Motor neuron (in vitro differentiated cells): ENCODE measurements at regions not wholly inside any gene's neighbourhood (a gene's known extent, or its start where the extent isn't known, plus 50 kb on each side); places are given as distances from the start of the nearest gene placed in this dataset.

Experiments used
- ATAC-seq, 8 experiments: fragments of 200-7000 bp; cut with Tn5 transposase; replicated peaks in 6 of 8; 2 replicates each; pipeline ENCODE4 v1.8.0; 2021; ENCODE audit warnings: mild to moderate bottlenecking in 8 of 8, moderate library complexity in 8 of 8
- H3K27ac ChIP-seq, 2 donors: fragments of 250-450 bp; sonication (Bioruptor Pico); 2 replicates each; pipeline ENCODE4 v1.9.0; 2021; ENCODE audit warnings: antibody characterized with exemption in 2 of 2, mild to moderate bottlenecking in 2 of 2, moderate library complexity in 1 of 2
- H3K4me1 ChIP-seq, 2 donors: fragments of 250-450 bp; sonication (Bioruptor Pico); replicated peaks in 1 of 2; 2 replicates each; pipeline ENCODE4 v1.6.1; 2021; ENCODE audit warnings: antibody characterized with exemption in 2 of 2, mild to moderate bottlenecking in 2 of 2, moderate library complexity in 1 of 2
- H3K4me3 ChIP-seq, 5 donors: fragments of 250-450 bp; sonication (Bioruptor Pico); 2 replicates each; pipeline ENCODE4 v1.9.0; 2021; ENCODE audit warnings: antibody characterized with exemption in 5 of 5, mild to moderate bottlenecking in 5 of 5, moderate library complexity in 4 of 5
- WGBS, 10 experiments: fragments of 450-650 bp; shearing (Covaris generic); methylation state at CpG; one replicate each; pipeline ENCODE4 v1.0.0; 2022; 5-methylcytosine and 5-hydroxymethylcytosine counted together
- in situ Hi-C, 9 experiments: fragments of 400-800 bp; cut with MboI; loops; one replicate each; pipeline ENCODE4 v1.15.0; 2021; ENCODE audit warnings: low sequenced_read_pairs in 9 of 9, low pct_unique_long_range_greater_than_20kb in 2 of 9; ENCODE audit not compliant: unreplicated experiment in 9 of 9

DNA sequence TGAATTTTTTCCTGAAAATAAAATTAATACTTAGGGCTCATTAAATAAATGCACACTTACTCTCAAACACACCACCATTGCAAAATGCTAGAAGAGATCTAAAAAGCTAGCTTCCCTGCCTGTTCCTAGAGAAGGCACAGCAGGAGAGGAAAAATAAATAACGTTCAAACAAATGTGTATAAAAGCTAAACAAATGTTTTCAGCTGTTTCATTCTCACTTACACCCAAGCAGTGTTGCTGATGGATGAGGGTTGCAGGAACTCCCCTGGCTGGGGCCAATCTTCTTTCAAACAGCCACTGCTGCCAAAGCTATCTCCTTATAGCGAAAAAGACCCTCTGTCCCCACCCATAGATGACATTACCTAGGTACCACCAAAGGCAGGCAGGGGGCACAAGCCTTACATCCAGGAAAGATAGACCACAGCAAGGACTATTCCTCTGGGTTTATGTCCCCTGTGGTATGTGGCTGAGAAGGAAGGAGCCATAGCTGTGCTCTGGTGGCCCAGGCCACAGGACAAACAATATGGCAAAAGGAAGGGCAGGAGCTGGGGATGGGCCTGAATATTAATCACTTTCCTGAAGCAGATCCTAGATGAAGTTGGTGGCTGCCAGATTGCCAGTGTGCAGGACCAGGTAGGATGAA, 214.6 kb downstream of the TTC32 start:
- H3K27ac ChIP-seq: no peak overlapping the region
- no peaks in the 10 kb centered on the region for H3K4me1 ChIP-seq
- no peak for ATAC-seq
- in situ Hi-C loops: loop anchor here in 1 of 9 experiments (25.0 kb wide), 2 partner anchors 175 to 325 kb away; partner anchors contain the start of gene OSR1
- no peak overlapping the region for H3K4me3 ChIP-seq
- WGBS, 10 experiments: 40 to 80% (median 63%) methylated on average over 1 to 2 of the region's 2 CpGs; no CpG with 5 or more reads in 4 of the 10 experiments

DNA sequence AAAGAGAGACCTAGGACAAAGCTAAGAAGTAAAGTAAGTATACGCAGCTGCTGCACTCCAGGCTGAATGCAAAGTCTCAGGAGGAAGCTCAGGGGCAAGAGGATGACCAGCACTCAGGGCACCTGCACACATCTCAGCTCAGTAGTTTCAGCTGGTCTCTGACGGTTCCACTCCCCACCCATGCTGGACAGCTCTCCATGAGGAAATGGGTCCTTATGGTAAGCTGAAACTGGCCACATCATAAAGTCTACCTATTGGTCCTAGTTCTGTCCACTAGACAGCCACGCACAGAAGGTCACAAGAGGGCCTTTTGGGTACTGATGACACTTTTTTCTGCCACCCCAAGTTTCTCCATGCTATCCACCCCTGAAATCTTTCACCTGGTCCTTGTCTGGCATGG, 215.3 kb downstream of the TTC32 start:
- ATAC-seq: no peak
- Histone ChIP-seq H3K4me1 (no peaks in the 10 kb centered on the region), H3K27ac (no peak overlapping the region), H3K4me3 (no peak overlapping the region)
- in situ Hi-C loops: loop anchor here in 1 of 9 experiments (25.0 kb wide), 2 partner anchors 176 to 324 kb away; partner anchors contain the start of gene OSR1
- WGBS, 10 experiments: 0 to 50% (median 30%) methylated on average over 1 to 2 of the region's 3 CpGs; no CpG with 5 or more reads in 7 of the 10 experiments

DNA sequence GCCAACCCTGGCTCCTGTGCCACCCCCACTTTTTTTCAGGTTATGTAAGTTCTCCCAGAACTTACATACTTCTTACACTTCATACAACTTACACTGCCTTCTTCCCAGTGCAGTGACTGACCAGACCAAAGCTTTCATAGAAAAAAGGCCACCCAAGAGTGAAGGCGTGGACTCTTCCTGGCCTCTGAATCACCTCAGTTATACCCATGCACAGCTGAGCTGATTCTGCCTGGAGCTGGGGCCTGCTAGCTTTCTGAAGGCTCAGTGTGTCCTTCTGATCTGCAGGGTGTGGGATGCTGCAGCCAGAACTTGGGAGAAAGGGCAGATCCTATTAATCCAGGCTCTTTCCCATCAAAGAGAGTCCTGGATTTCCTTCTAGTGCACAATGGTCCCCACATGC, 216.1 kb downstream of the TTC32 start:
- ATAC-seq: peak in 3 of 8 experiments; percentile 59 to 99 (median 98)
- in situ Hi-C loops: loop anchor here in 1 of 9 experiments (25.0 kb wide), 2 partner anchors 177 to 323 kb away; partner anchors contain the start of gene OSR1
- WGBS, 10 experiments: 67 to 86% (median 80%) methylated on average over 1 of the region's 1 CpG; no CpG with 5 or more reads in 7 of the 10 experiments
- Histone ChIP-seq H3K4me1 (no peaks in the 10 kb centered on the region), H3K4me3 (no peak overlapping the region), H3K27ac (no peak overlapping the region)

DNA sequence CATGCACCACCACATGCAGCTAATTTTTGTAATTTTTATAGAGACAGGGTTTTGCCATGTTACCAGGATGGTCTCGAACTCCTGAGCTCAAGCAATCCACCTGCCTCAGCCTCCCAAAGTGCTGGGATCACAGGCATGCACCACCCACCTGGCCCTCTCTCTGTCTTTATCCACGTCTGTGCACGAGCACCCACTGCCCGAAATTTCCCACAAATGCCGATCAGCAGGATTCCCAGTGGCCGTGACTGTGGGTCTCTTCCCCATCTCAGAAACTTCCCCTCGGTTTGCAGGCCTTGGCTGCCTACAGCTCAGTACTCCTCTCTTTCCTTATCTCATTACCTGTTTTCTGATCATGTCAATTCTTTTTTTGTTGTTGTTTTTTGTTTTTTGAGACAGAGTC, 217.3 kb downstream of the TTC32 start:
- no peak for ATAC-seq
- Histone ChIP-seq H3K27ac (no peak overlapping the region), H3K4me1 (no peaks in the 10 kb centered on the region), H3K4me3 (no peak overlapping the region)
- in situ Hi-C loops: loop anchor here in 1 of 9 experiments (25.0 kb wide), 2 partner anchors 178 to 322 kb away; partner anchors contain the start of gene OSR1
- 76 to 100% (median 89%) methylated on average over 1 to 5 of the region's 7 CpGs; no CpG with 5 or more reads in 4 of the 10 experiments for WGBS, 10 experiments

DNA sequence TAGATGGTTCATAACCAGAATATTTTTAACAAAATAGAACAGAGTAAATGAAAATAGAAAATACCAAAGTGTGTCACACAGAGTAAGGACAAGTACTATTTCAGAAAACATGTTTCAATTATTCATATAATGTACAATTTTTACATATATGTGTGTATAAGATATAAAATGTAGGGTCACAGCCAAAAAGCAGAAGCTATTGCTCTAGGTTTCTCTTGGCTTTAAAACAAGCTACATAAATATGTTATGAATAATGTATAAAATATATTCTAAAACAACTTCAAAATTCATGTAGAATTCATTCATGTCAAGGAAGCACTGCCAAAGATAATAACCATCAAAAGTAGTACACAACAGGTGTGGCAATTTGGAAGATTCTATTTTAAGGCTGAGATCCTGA, 218.2 kb downstream of the TTC32 start:
- in situ Hi-C loops: loop anchor here in 1 of 9 experiments (25.0 kb wide), 2 partner anchors 179 to 321 kb away; partner anchors contain the start of gene OSR1
- no peak overlapping the region for H3K27ac ChIP-seq
- H3K4me3 ChIP-seq: no peak overlapping the region
- no peaks in the 10 kb centered on the region for H3K4me1 ChIP-seq
- peak in 1 of 8 experiments; percentile 70 for ATAC-seq

DNA sequence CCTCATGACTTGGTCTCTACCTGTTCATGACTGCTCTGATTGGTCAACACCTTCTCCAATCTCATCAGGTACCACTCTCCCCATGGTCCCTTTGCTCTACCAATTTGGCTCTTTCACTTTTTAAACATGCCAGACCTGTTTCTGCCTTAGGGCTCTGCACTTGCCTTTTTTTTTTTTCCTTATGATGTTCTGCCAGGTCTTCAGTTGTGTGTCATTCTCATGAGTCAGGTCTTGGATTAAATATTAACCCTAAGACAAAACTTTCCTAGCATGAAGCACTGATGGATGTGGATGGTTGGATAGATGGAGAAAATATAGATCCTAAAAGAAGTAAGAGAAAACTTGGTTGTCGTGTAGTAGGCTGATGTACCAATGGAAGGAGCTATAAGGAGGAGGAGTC, 219.3 kb downstream of the TTC32 start:
- Histone ChIP-seq H3K4me1 (no peaks in the 10 kb centered on the region), H3K4me3 (no peak overlapping the region), H3K27ac (no peak overlapping the region)
- no peak for ATAC-seq
- 29 to 100% (median 50%) methylated on average over 1 of the region's 1 CpG; no CpG with 5 or more reads in 3 of the 10 experiments for WGBS, 10 experiments
- in situ Hi-C loops: loop anchor here in 1 of 9 experiments (25.0 kb wide), 2 partner anchors 180 to 320 kb away; partner anchors contain the start of gene OSR1

DNA sequence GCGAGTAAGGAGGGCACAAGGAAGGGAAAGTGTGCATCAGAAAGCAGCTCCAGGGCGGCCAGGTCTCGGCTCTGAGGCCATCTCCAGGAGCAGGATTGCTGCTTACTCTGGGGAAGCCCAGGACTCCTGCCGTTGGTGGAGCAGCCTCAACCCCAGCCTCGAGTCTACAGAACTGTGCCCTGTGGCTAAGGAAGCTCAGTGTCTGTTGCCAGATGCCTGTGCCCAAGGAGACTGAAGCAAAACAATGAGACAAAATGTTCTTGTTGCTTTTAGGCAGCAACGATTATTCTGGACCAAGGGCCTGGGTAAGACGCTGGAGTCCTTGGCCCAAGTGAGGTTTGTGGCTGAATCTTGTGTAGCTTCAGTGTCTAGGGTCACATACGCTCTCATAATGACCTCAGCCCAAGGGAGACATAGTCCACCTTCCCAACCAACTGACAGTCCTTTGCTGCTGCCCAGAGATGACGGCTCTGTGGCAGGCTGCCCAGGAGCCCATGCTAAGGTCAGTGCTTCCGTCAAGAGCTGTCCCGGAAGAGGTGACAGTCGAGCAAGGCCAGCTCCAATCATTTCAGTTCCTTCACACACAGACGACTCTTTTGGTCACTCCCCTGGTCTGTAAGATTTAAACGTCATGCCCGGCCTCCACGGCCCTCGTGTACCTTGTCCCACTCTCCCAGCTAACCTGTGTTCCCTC, 223.8 kb downstream of the TTC32 start:
- WGBS, 10 experiments: 40 to 100% (median 80%) methylated on average over 1 to 8 of the region's 17 CpGs; no CpG with 5 or more reads in 4 of the 10 experiments

DNA sequence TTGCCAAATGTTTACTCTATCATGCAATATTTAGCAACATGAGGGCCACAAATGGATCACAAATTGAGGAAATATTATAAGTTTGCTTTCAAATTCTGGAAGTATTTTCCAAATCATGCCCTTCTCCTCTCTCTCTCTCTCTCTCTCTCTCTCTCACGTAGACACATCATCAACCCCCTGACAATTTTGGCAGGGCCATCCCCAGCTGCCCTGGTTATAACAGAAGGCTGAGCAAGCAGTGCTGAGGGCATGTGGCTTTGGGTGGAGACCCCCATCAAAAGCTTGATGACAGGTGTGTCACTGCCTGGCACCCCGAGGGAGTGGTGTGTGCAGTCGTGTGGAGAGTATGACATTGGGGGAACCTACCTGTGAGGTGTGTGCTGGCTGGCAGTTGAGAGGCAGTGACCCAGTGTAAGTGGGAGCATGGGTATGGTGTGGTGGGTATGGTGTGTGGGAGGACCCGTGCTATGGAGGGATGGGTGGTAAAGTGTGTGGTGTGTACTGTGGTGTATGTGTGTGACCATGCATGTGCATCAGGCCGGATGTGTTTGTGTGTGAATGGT, 224.5 kb downstream of the TTC32 start:
- H3K27ac ChIP-seq: no peak overlapping the region
- H3K4me1 ChIP-seq: no peaks in the 10 kb centered on the region
- no peak for ATAC-seq
- WGBS, 10 experiments: 59 to 100% (median 94%) methylated on average over 1 to 3 of the region's 5 CpGs; no CpG with 5 or more reads in 3 of the 10 experiments
- H3K4me3 ChIP-seq: no peak overlapping the region
- in situ Hi-C loops: loop anchor here in 1 of 9 experiments (25.0 kb wide), 2 partner anchors 185 to 315 kb away; partner anchors contain the start of gene OSR1

More for the DNA sequence above, 223.8 kb downstream of the TTC32 start:
- H3K4me3 ChIP-seq: no peak overlapping the region
- ATAC-seq: no peak
- no peak overlapping the region for H3K27ac ChIP-seq
- H3K4me1 ChIP-seq: no peaks in the 10 kb centered on the region
- in situ Hi-C loops: loop anchor here in 1 of 9 experiments (25.0 kb wide), 2 partner anchors 184 to 316 kb away; partner anchors contain the start of gene OSR1

DNA sequence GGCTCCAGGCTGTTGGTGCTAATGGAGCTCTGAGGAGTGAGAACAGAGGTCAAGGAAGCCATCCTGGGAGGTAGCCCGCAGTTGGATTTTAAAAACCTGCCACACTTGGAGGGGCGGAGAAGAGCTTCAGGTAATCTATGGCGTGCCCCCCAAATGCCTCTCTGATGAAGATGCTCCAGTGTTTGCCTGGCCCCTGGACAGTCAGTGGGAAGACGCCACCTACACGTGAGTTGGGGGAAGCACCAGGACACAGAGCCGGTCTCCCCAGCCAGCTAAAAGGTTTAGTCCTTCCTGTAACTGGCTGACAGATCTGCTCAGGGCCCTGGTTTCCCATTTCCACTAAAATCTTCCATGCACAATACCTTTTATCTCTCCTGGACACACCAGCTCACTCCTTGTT, 225.0 kb downstream of the TTC32 start:
- no peaks in the 10 kb centered on the region for H3K4me1 ChIP-seq
- WGBS, 10 experiments: 83 to 100% (median 100%) methylated on average over 1 to 2 of the region's 6 CpGs; no CpG with 5 or more reads in 7 of the 10 experiments
- no peak for ATAC-seq
- in situ Hi-C loops: loop anchor here in 1 of 9 experiments (25.0 kb wide), 2 partner anchors 186 to 314 kb away; partner anchors contain the start of gene OSR1
- no peak overlapping the region for H3K4me3 ChIP-seq
- no peak overlapping the region for H3K27ac ChIP-seq

DNA sequence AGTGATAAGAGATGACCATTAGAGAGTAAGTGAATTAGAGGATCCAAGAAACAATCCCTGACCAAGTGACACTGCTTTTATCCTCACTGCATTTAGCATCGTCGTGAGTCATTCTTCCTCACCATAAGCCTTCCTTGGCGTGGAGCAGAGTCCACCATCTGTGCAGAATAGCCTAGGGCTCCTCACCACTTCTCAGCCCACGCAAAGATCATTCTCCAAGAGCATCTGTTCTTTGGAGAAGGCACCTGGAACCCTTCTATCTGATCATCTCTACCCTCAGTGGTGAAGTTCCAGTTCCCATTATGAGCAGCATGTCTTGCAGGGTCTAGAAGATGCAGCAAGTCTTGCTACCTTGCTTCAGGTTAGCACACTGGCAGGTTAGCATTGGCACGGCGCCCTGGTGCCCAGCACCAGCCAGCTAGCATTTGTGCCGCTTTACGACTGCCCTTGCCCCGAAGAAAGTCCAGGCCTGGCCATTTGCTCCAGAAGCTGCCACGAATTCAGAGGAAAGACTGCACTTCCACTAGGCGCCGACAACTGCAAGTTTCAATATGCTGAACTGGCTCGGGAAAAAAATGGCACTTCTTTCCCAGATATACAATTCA, 225.8 kb downstream of the TTC32 start:
- peak in 3 of 8 experiments; percentile 78 to 97 (median 93) for ATAC-seq
- 0 to 95% (median 74%) methylated on average over 1 to 8 of the region's 13 CpGs; no CpG with 5 or more reads in 3 of the 10 experiments for whole genome bisulfite sequencing, 10 experiments
- Histone ChIP-seq H3K27ac (no peak overlapping the region), H3K4me3 (no peak overlapping the region), H3K4me1 (no peaks in the 10 kb centered on the region)
- in situ Hi-C loops: loop anchor here in 1 of 9 experiments (25.0 kb wide), 2 partner anchors 186 to 314 kb away; partner anchors contain the start of gene OSR1

DNA sequence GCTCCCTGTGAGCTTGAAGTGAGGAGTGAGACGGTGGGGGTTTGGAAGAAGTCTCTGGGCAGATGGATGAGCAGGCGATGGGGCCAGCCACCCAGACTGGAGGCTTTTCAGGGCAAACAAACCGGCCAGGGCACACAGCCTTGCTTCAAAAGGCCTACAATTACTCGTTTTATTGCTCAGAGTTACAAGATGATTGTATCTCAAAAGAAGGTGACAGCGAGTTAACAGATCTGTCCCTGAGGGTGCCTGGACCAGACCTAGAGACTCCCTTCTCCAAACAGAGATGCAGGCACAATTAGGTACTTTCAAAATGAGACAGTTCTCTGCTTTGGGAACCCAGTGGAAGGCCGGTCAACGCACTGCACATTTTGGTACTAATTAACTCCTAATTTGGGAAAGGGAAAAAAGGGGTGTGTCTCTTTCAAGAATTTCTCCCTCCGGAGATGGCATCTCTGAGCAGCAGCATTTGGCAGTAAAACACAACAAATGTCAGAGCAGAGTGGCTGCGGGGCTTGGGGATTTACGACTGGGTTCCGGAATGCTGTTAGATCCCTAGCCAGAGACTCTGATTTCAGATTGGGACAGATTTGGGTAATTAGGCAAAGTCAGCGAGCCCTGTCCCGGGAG, 226.7 kb downstream of the TTC32 start:
- no peak overlapping the region for H3K27ac ChIP-seq
- in situ Hi-C loops: loop anchor here in 1 of 9 experiments (25.0 kb wide), 2 partner anchors 187 to 313 kb away; partner anchors contain the start of gene OSR1
- no peak overlapping the region for H3K4me3 ChIP-seq
- peak in 3 of 8 experiments; percentile 16 to 65 (median 22) for ATAC-seq
- WGBS, 10 experiments: 0 to 56% (median 46%) methylated on average over 2 to 11 of the region's 13 CpGs; no CpG with 5 or more reads in 2 of the 10 experiments
- no peaks in the 10 kb centered on the region for H3K4me1 ChIP-seq
